GM23338 (cell line): ENCODE measurements at regions not wholly inside any gene's neighbourhood (a gene's known extent, or its start where the extent isn't known, plus 50 kb on each side); places are given as distances from the start of the nearest gene placed in this dataset.

Experiments used
- ATAC-seq: fragments of 200-7000 bp; cut with Tn5 transposase; 3 replicates; pipeline ENCODE4 v1.9.1; 2020
- DNase-seq: peaks from one replicate; pipeline ENCODE4 v3.0.0-alpha.2; 2015; ENCODE audit warnings: low spot score
- H2AFZ ChIP-seq: fragments of 200-600 bp; sonication (generic); 2 replicates; pipeline ENCODE4 v1.8.0; 2016; ENCODE audit warnings: antibody characterized with exemption, mild to moderate bottlenecking, moderate library complexity
- H3F3A ChIP-seq: fragments of 200-600 bp; sonication (generic); replicated peaks from 2 replicates; pipeline ENCODE4 v1.8.0; 2017; ENCODE audit warnings: antibody characterized with exemption, mixed run types, low read depth
- H3K27ac ChIP-seq: fragments of 200-600 bp; sonication (generic); 2 replicates; pipeline ENCODE4 v1.6.1; 2016; ENCODE audit warnings: low read depth
- H3K27me3 ChIP-seq: fragments of 200-600 bp; sonication (generic); 2 replicates; pipeline ENCODE4 v1.8.0; 2016; ENCODE audit warnings: mild to moderate bottlenecking, mixed run types, moderate library complexity; ENCODE audit not compliant: insufficient read depth
- H3K36me3 ChIP-seq: fragments of 200-600 bp; sonication (generic); 2 replicates; pipeline ENCODE4 v1.8.0; 2016; ENCODE audit warnings: mild to moderate bottlenecking; ENCODE audit not compliant: insufficient read depth
- H3K4me1 ChIP-seq: fragments of 200-600 bp; sonication (generic); 2 replicates; pipeline ENCODE4 v1.8.0; 2016; ENCODE audit warnings: mild to moderate bottlenecking, moderate library complexity; ENCODE audit not compliant: insufficient read depth
- H3K4me2 ChIP-seq: fragments of 200-600 bp; sonication (generic); 2 replicates; pipeline ENCODE4 v1.7.1; 2017; ENCODE audit warnings: mixed run types
- H3K4me3 ChIP-seq: fragments of 200-600 bp; sonication (generic); 2 replicates; pipeline ENCODE4 v1.6.1; 2016; ENCODE audit warnings: mixed run types
- H3K79me2 ChIP-seq: fragments of 200-600 bp; sonication (generic); replicated peaks from 2 replicates; pipeline ENCODE4 v1.8.0; 2017; ENCODE audit warnings: mild to moderate bottlenecking; ENCODE audit not compliant: insufficient read depth
- H3K9me2 ChIP-seq: fragments of 200-600 bp; sonication (generic); 2 replicates; pipeline ENCODE4 v1.8.0; 2017; ENCODE audit not compliant: insufficient read depth
- H4K20me1 ChIP-seq: fragments of 200-600 bp; sonication (generic); replicated peaks from 2 replicates; pipeline ENCODE4 v1.8.0; 2017; ENCODE audit warnings: mild to moderate bottlenecking; ENCODE audit not compliant: insufficient read depth
- H3K27ac Mint-ChIP-seq: 2 replicates; pipeline ENCODE4 v1.8.0; 2020; ENCODE audit warnings: inconsistent platforms, mild to moderate bottlenecking, moderate library complexity, mixed read lengths
- H3K27me3 Mint-ChIP-seq: 3 replicates; pipeline ENCODE4 v1.8.0; 2022; ENCODE audit warnings: low read depth, mild to moderate bottlenecking, moderate library complexity, mixed read lengths, inconsistent platforms; ENCODE audit not compliant: insufficient read depth, poor library complexity
- H3K36me3 Mint-ChIP-seq: 3 replicates; pipeline ENCODE4 v1.8.0; 2021; ENCODE audit warnings: low read depth, mild to moderate bottlenecking, inconsistent platforms, moderate library complexity, mixed read lengths
- H3K4me1 Mint-ChIP-seq: 3 replicates; pipeline ENCODE4 v1.8.0; 2020; ENCODE audit warnings: mild to moderate bottlenecking, inconsistent platforms, mixed read lengths
- H3K4me3 Mint-ChIP-seq: 3 replicates; pipeline ENCODE4 v1.8.0; 2021; ENCODE audit warnings: moderate library complexity, mild to moderate bottlenecking, inconsistent platforms, mixed read lengths
- H3K9me3 Mint-ChIP-seq: 3 replicates; pipeline ENCODE4 v1.8.0; 2020; ENCODE audit warnings: moderate library complexity, mild to moderate bottlenecking, inconsistent platforms, mixed read lengths
- EZH2phosphoT487 ChIP-seq: fragments of 200-600 bp; sonication (generic); IDR thresholded peaks from one replicate; pipeline ENCODE4 v1.8.1; 2018; ENCODE audit warnings: antibody characterized with exemption; ENCODE audit not compliant: unreplicated experiment
- JUNB ChIP-seq: IDR thresholded peaks from one replicate; pipeline ENCODE4 v1.6.1; 2016; ENCODE audit warnings: antibody characterized with exemption; ENCODE audit not compliant: unreplicated experiment
- POLR2AphosphoS5 ChIP-seq: IDR thresholded peaks from 2 replicates; pipeline ENCODE4 v1.6.1; 2016; ENCODE audit warnings: antibody characterized with exemption, low read depth
- REST ChIP-seq: IDR thresholded peaks from one replicate; pipeline ENCODE4 v1.6.1; 2018; ENCODE audit warnings: antibody characterized with exemption; ENCODE audit not compliant: unreplicated experiment
- STAT1 ChIP-seq: IDR thresholded peaks from one replicate; pipeline ENCODE4 v1.6.1; 2016; ENCODE audit warnings: antibody characterized with exemption; ENCODE audit not compliant: unreplicated experiment
- ZNF114 ChIP-seq: fragments of 250-450 bp; sonication (Bioruptor Pico); IDR thresholded peaks from 2 replicates; pipeline ENCODE4 v1.5.0; 2020; ENCODE audit warnings: mild to moderate bottlenecking, moderate library complexity
- ZNF331 ChIP-seq: fragments of 250-450 bp; sonication (Bioruptor Pico); IDR thresholded peaks from 2 replicates; pipeline ENCODE4 v1.5.0; 2020; ENCODE audit warnings: low read depth, mild to moderate bottlenecking, moderate library complexity
- TF ChIP-seq, protein P1 (sequence below), 2 experiments: fragments of 200-600 bp in 1 of 2; sonication (generic) in 1 of 2; conservative IDR thresholded peaks; 2 replicates each; pipeline versions ENCODE4 v1.5.1 to v1.6.1; 2016 to 2017; ENCODE audit warnings: antibody characterized with exemption in 2 of 2, low read depth in 2 of 2, mild to moderate bottlenecking in 2 of 2, moderate library complexity in 1 of 2

GRCh38 chr3:182036382-182036781 is 324.7 kb downstream of the SOX2 start:
- no peak overlapping the region for H2AFZ ChIP-seq
- Mint-ChIP-seq H3K36me3 (no peaks in the 10 kb centered on the region), H3K27ac (no peak overlapping the region), H3K9me3 (0 out of 3 replicates have a peak, but pooled peaks cover 2% of the 10 kb centered on the region), H3K27me3 (peaks cover 2% of the 10 kb centered on the region), H3K4me1 (no peaks in the 10 kb centered on the region), H3K4me3 (no peak overlapping the region)
- H3K4me3 ChIP-seq, result no peak overlapping the region
- H3K9me2 ChIP-seq, result peaks cover 6% of the 10 kb centered on the region; the same call in 1 of the 2 replicates
- no peaks in the 10 kb centered on the region for H3K27me3 ChIP-seq
- no peaks in the 10 kb centered on the region for H3F3A ChIP-seq
- no peaks in the 10 kb centered on the region for H3K4me1 ChIP-seq
- ATAC-seq (no peak), DNase-seq (no peak)
- no peaks in the 10 kb centered on the region for H3K79me2 ChIP-seq
- no peaks in the 10 kb centered on the region for H4K20me1 ChIP-seq
- H3K36me3 ChIP-seq, result no peaks in the 10 kb centered on the region
- no peak overlapping the region for H3K27ac ChIP-seq
- TF ChIP-seq JUNB (no peak), REST (no peak), POLR2AphosphoS5 (no peak), STAT1 (no peak), EZH2phosphoT487 (no peak), ZNF331 (CRISPR knock-in tag) (no peak)
- TF ChIP-seq, protein P1, sequence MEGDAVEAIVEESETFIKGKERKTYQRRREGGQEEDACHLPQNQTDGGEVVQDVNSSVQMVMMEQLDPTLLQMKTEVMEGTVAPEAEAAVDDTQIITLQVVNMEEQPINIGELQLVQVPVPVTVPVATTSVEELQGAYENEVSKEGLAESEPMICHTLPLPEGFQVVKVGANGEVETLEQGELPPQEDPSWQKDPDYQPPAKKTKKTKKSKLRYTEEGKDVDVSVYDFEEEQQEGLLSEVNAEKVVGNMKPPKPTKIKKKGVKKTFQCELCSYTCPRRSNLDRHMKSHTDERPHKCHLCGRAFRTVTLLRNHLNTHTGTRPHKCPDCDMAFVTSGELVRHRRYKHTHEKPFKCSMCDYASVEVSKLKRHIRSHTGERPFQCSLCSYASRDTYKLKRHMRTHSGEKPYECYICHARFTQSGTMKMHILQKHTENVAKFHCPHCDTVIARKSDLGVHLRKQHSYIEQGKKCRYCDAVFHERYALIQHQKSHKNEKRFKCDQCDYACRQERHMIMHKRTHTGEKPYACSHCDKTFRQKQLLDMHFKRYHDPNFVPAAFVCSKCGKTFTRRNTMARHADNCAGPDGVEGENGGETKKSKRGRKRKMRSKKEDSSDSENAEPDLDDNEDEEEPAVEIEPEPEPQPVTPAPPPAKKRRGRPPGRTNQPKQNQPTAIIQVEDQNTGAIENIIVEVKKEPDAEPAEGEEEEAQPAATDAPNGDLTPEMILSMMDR (conservative IDR thresholded peaks at IDR 0.05; ENCODE audit: low read depth in 2 of 2), result no peak
- no peak overlapping the region for H3K4me2 ChIP-seq

DNA sequence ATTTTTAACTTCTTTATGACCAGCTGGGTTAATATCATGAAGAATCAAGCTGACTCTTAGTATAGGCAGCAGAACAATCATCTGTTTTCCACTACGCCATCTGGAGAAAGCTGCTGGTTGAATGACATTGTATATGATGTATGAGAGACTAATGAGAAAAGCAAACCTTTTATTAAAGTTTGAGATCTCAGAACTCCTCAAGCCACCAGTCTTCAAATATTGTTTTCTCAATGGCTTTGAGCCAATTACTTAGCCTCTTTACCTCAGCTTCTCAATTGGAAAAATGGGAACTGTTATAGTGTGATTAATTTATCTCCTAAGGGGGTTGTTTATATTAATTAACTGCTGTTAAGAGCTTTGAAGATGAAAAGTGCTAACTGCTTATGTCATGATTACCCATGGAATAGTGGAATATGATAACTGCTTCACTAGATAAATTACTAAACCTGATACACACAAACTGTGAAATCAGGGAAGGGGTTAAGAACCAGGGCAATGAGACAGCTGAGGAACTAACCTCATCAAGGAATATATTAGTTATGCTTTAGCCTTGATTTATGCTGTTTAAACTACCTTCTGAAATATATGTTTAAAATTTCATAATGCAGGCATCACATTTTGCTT is 330.1 kb downstream of the SOX2 start:
- Mint-ChIP-seq H3K27me3 (no peaks in the 10 kb centered on the region), H3K27ac (no peak overlapping the region), H3K4me1 (0 out of 3 replicates have a peak, but pooled peaks cover 4% of the 10 kb centered on the region), H3K9me3 (0 out of 3 replicates have a peak, but pooled peaks cover 2% of the 10 kb centered on the region), H3K36me3 (no peaks in the 10 kb centered on the region), H3K4me3 (no peak overlapping the region)
- H3K36me3 ChIP-seq, result no peaks in the 10 kb centered on the region
- H3K4me1 ChIP-seq, result no peaks in the 10 kb centered on the region
- ATAC-seq (no peak), DNase-seq (no peak)
- peaks cover 4% of the 10 kb centered on the region; the same call in 1 of the 2 replicates for H3K9me2 ChIP-seq
- H2AFZ ChIP-seq, result no peak overlapping the region
- H3F3A ChIP-seq, result no peaks in the 10 kb centered on the region
- H3K27me3 ChIP-seq, result no peaks in the 10 kb centered on the region
- H4K20me1 ChIP-seq, result no peaks in the 10 kb centered on the region
- H3K4me2 ChIP-seq, result no peak overlapping the region
- no peaks in the 10 kb centered on the region for H3K79me2 ChIP-seq
- no peak overlapping the region for H3K27ac ChIP-seq
- no peak overlapping the region for H3K4me3 ChIP-seq
- no peak for TF ChIP-seq ZNF114 (CRISPR knock-in tag)
- TF ChIP-seq, protein P1 (conservative IDR thresholded peaks at IDR 0.05; ENCODE audit: low read depth in 2 of 2), result no peak
